Liver (tissue), 8 donors: ENCODE measurements at regions not wholly inside any gene's neighbourhood (a gene's known extent, or its start where the extent isn't known, plus 50 kb on each side); places are given as distances from the start of the nearest gene placed in this dataset.
"Not testable (repeated sequence)": the region's sequence is repeated elsewhere in the genome, so short reads cannot be mapped to it uniquely, and the experiment has no call there.

Experiments used
- DNase-seq: peaks from one replicate; pipeline ENCODE4 v3.0.0-alpha.2; 2017; ENCODE audit warnings: low spot score
- H3K27ac ChIP-seq, 2 donors: one replicate each; pipeline ENCODE4 v1.7.0; 2013; ENCODE audit warnings: inconsistent platforms in 2 of 2, low read length in 2 of 2, control low read depth in 1 of 2, low read depth in 1 of 2, mild to moderate bottlenecking in 1 of 2
- H3K27me3 ChIP-seq, 4 donors: one replicate each; pipeline versions ENCODE4 v1.6.1 to v1.7.0; 2013; ENCODE audit warnings: low read length in 3 of 4, inconsistent platforms in 1 of 4, mild to moderate bottlenecking in 1 of 4, moderate library complexity in 1 of 4; ENCODE audit not compliant: control insufficient read depth in 4 of 4, insufficient read depth in 4 of 4
- H3K36me3 ChIP-seq, 4 donors: one replicate each; pipeline versions ENCODE4 v1.6.1 to v1.7.0; 2013; ENCODE audit warnings: low read length in 3 of 4, mild to moderate bottlenecking in 3 of 4, low read depth in 1 of 4, moderate library complexity in 1 of 4; ENCODE audit not compliant: control insufficient read depth in 4 of 4, insufficient read depth in 3 of 4
- H3K4me1 ChIP-seq, 4 donors: one replicate each; pipeline versions ENCODE4 v1.6.1 to v1.7.0; 2013; ENCODE audit warnings: low read length in 3 of 4, mild to moderate bottlenecking in 3 of 4, moderate library complexity in 1 of 4; ENCODE audit not compliant: control insufficient read depth in 4 of 4, insufficient read depth in 4 of 4
- H3K4me3 ChIP-seq, 3 donors: one replicate each; pipeline versions ENCODE4 v1.6.1 to v1.7.0; 2013; ENCODE audit warnings: low read length in 3 of 3, control low read depth in 1 of 3, low read depth in 1 of 3, mild to moderate bottlenecking in 1 of 3
- H3K9ac ChIP-seq, 2 donors: one replicate each; pipeline ENCODE4 v1.7.0; 2013; ENCODE audit warnings: low read length in 2 of 2, mild to moderate bottlenecking in 2 of 2, moderate library complexity in 2 of 2, control low read depth in 1 of 2, low read depth in 1 of 2
- H3K9me3 ChIP-seq, 4 donors: one replicate each; pipeline versions ENCODE4 v1.6.1 to v1.7.0; 2013; ENCODE audit warnings: low read length in 3 of 4; ENCODE audit not compliant: control insufficient read depth in 4 of 4
- FOXA1 ChIP-seq: IDR thresholded peaks from 2 replicates; pipeline ENCODE4 v1.6.1; 2016; ENCODE audit warnings: antibody characterized with exemption
- FOXA2 ChIP-seq: IDR thresholded peaks from 2 replicates; pipeline ENCODE4 v1.6.1; 2016; ENCODE audit warnings: antibody characterized with exemption
- HNF4G ChIP-seq: IDR thresholded peaks from 2 replicates; pipeline ENCODE4 v1.6.1; 2016; ENCODE audit warnings: antibody characterized with exemption
- NR2F2 ChIP-seq: IDR thresholded peaks from 2 replicates; pipeline ENCODE4 v1.6.1; 2016; ENCODE audit warnings: antibody characterized with exemption
- RAD21 ChIP-seq, 2 donors: IDR thresholded peaks; 2 replicates each; pipeline ENCODE4 v1.6.1; 2016; ENCODE audit warnings: antibody characterized with exemption in 2 of 2, mild to moderate bottlenecking in 2 of 2
- RXRA ChIP-seq, 2 donors: IDR thresholded peaks; 2 replicates each; pipeline ENCODE4 v1.6.1; 2017 to 2018; ENCODE audit warnings: antibody characterized with exemption in 2 of 2, mild to moderate bottlenecking in 1 of 2
- YY1 ChIP-seq: IDR thresholded peaks from 2 replicates; pipeline ENCODE4 v1.6.1; 2016; ENCODE audit warnings: antibody characterized with exemption, mild to moderate bottlenecking
- WGBS: extraction: QIAGEN DNeasy Blood & Tissue Kit; methylation state at CpG from one replicate; pipeline ENCODE4 v1.1.7; 2013; 5-methylcytosine and 5-hydroxymethylcytosine counted together
- TF ChIP-seq, protein P1 (sequence below): IDR thresholded peaks from 2 replicates; pipeline ENCODE4 v1.6.1; 2016; ENCODE audit warnings: antibody characterized with exemption
- TF ChIP-seq, protein P2 (sequence below): IDR thresholded peaks from 2 replicates; pipeline ENCODE4 v1.6.1; 2016; ENCODE audit warnings: antibody characterized with exemption
- TF ChIP-seq, protein P3 (sequence below): fragments of 150-350 bp; IDR thresholded peaks from 2 replicates; pipeline ENCODE4 v1.5.1; 2017; ENCODE audit warnings: improper control_type of control experiment, low read depth, low read length; ENCODE audit not compliant: missing input control
- donor health status: healthy.
- donor health status: healthy.
- donor health status: healthy.
- donor health status: healthy.
- donor health status: healthy.

DNA sequence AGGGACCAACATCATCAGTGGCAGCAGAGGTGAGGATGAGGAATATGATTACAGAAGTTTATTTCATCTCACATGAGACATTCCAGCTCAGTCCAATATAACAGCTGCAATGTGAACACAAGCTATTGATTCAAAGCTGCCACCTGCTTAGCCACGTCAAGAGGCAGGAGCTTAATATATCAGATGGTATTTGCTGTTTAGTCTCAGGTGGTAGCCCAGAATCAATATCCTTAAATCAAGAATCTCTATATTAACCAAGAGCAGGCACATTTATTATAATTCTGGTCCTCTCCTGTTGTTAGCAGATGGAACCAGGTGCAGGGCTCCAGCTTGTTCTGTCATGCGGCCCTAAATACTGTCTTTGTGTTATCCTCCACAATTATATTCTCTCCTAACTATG, 431.6 kb downstream of the ICE1 start:
- H3K27ac ChIP-seq, result no peak overlapping the region
- H3K4me3 ChIP-seq, result no peak overlapping the region
- TF ChIP-seq FOXA1 (no peak), RAD21 (IDR thresholded peaks at IDR 0.05) (no peak), RXRA (IDR thresholded peaks at IDR 0.05) (no peak)
- TF ChIP-seq, protein P1, sequence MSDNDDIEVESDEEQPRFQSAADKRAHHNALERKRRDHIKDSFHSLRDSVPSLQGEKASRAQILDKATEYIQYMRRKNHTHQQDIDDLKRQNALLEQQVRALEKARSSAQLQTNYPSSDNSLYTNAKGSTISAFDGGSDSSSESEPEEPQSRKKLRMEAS, result no peak
- H3K36me3 ChIP-seq, result no peaks in the 10 kb centered on the region
- whole genome bisulfite sequencing, result 78% methylated on average over 2 of the region's 2 CpGs
- H3K4me1 ChIP-seq, result no peaks in the 10 kb centered on the region
- no peaks in the 10 kb centered on the region for H3K9me3 ChIP-seq
- H3K9ac ChIP-seq, result no peak overlapping the region
- no peaks in the 10 kb centered on the region for H3K27me3 ChIP-seq
- DNase-seq, result no peak

DNA sequence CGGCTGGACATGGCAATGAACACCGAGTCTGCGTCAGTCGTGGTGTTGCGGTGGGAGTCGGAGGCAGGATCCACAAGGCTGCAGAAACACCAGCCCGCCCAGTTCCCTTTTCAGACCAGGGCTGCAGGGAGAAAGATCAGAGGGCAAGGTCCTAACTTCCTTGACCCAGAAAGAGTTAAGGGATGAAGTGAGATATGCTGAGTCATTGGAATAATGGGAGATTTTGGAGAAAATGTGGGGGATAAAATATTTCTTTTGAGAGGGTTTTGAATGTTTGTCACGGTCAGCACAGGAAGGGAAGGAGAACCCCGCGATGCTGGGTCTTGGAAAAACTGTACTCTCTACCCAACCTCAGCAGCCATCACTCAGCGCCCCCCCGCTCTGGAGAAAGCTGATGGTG, 416.0 kb downstream of the ICE1 start:
- 89% methylated on average over 12 of the region's 12 CpGs for WGBS
- H3K9ac ChIP-seq, result no peak overlapping the region
- no peaks in the 10 kb centered on the region for H3K36me3 ChIP-seq
- H3K4me1 ChIP-seq, result no peaks in the 10 kb centered on the region
- TF ChIP-seq FOXA1 (no peak), HNF4G (no peak), RAD21 (IDR thresholded peaks at IDR 0.05) (no peak), YY1 (no peak), NR2F2 (no peak), FOXA2 (no peak)
- TF ChIP-seq, protein P2, sequence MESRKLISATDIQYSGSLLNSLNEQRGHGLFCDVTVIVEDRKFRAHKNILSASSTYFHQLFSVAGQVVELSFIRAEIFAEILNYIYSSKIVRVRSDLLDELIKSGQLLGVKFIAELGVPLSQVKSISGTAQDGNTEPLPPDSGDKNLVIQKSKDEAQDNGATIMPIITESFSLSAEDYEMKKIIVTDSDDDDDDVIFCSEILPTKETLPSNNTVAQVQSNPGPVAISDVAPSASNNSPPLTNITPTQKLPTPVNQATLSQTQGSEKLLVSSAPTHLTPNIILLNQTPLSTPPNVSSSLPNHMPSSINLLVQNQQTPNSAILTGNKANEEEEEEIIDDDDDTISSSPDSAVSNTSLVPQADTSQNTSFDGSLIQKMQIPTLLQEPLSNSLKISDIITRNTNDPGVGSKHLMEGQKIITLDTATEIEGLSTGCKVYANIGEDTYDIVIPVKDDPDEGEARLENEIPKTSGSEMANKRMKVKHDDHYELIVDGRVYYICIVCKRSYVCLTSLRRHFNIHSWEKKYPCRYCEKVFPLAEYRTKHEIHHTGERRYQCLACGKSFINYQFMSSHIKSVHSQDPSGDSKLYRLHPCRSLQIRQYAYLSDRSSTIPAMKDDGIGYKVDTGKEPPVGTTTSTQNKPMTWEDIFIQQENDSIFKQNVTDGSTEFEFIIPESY, result no peak
- TF ChIP-seq, protein P3, sequence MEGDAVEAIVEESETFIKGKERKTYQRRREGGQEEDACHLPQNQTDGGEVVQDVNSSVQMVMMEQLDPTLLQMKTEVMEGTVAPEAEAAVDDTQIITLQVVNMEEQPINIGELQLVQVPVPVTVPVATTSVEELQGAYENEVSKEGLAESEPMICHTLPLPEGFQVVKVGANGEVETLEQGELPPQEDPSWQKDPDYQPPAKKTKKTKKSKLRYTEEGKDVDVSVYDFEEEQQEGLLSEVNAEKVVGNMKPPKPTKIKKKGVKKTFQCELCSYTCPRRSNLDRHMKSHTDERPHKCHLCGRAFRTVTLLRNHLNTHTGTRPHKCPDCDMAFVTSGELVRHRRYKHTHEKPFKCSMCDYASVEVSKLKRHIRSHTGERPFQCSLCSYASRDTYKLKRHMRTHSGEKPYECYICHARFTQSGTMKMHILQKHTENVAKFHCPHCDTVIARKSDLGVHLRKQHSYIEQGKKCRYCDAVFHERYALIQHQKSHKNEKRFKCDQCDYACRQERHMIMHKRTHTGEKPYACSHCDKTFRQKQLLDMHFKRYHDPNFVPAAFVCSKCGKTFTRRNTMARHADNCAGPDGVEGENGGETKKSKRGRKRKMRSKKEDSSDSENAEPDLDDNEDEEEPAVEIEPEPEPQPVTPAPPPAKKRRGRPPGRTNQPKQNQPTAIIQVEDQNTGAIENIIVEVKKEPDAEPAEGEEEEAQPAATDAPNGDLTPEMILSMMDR, result no peak
- H3K27me3 ChIP-seq, result no peaks in the 10 kb centered on the region
- H3K4me3 ChIP-seq, result no peak overlapping the region
- H3K27ac ChIP-seq, result no peak overlapping the region
- no peaks in the 10 kb centered on the region for H3K9me3 ChIP-seq
- no peak for DNase-seq

DNA sequence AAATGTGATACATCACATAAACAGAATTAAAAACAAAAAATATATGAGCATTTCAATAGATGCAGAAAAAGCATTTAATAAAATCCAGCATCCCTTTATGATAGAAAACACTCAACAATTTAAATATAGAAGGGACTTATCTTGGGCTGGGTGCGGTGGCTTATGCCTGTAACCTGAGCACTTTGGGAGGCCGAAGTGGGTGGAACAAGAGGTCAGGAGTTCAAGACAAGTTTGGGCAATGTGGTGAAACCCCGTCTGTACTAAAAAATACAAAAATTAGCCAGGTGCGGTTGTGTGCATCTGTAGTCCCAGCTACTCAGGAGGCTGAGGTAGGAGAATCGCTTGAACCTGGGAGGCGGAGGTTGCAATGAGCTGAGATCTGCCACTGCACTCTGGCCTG, 409.1 kb downstream of the ICE1 start:
- not testable (repeated sequence) for H3K36me3 ChIP-seq, H3K4me3 ChIP-seq, H3K27me3 ChIP-seq, H3K4me1 ChIP-seq, H3K9ac ChIP-seq, H3K27ac ChIP-seq, DNase-seq, H3K9me3 ChIP-seq
- WGBS, result 89% methylated on average over 6 of the region's 6 CpGs

DNA sequence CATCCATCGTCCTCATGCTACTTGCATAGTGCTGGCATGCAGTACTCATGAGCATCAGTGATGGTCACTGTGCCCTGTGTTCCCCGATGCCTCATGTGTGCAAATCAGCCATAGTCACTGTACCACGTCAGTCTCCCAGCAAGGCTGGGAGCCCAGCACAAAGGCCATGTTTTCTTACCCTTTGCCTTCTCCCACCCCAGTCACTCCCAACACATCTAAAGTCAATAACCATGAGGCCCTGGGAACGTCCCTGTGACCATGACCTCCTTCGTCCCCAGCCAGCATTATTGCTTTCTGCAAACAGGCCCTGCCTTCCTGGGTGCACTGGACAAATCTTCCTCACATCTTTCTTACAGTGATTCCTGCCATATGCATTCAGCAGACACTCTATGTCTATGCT, 406.1 kb downstream of the ICE1 start:
- H3K36me3 ChIP-seq, result no peaks in the 10 kb centered on the region
- no peaks in the 10 kb centered on the region for H3K9me3 ChIP-seq
- H3K27ac ChIP-seq, result no peak overlapping the region
- H3K9ac ChIP-seq, result no peak overlapping the region
- H3K4me1 ChIP-seq, result peaks cover 0 to 3% (median 0%) of the 10 kb centered on the region in 4 donors
- no peaks in the 10 kb centered on the region for H3K27me3 ChIP-seq
- 45% methylated on average over 5 of the region's 5 CpGs for WGBS
- TF ChIP-seq, protein P2, result no peak
- TF ChIP-seq YY1 (no peak), RXRA (IDR thresholded peaks at IDR 0.05) (peak in 1 of 2 donors; percentile 14)
- no peak overlapping the region for H3K4me3 ChIP-seq
- DNase-seq, result no peak
